Prostate gland (tissue), 2 donors: ENCODE measurements at regions not wholly inside any gene's neighbourhood (a gene's known extent, or its start where the extent isn't known, plus 50 kb on each side); places are given as distances from the start of the nearest gene placed in this dataset.

Experiments
- DNase-seq: peaks from one replicate; pipeline ENCODE4 v3.0.0-alpha.2; 2019; ENCODE audit warnings: low spot score
- H3K27ac ChIP-seq, 2 donors: fragments of 200-600 bp; sonication (generic); 2 replicates each; pipeline ENCODE4 v1.5.1; 2017 to 2019
- H3K27me3 ChIP-seq: fragments of 200-600 bp; sonication (generic); replicated peaks from 2 replicates; pipeline ENCODE4 v1.5.1; 2019; ENCODE audit not compliant: insufficient read depth
- H3K36me3 ChIP-seq, 2 donors: fragments of 200-600 bp; sonication (generic); 1 replicate in 1 of 2; 2 replicates in 1 of 2; pipeline versions ENCODE4 v1.5.1 to v1.8.1; 2017 to 2019
- H3K4me1 ChIP-seq: fragments of 200-600 bp; sonication (generic); replicated peaks from 2 replicates; pipeline ENCODE4 v1.5.1; 2019
- H3K4me3 ChIP-seq, 2 donors: fragments of 200-600 bp; sonication (generic); 2 replicates each; pipeline ENCODE4 v1.5.1; 2017 to 2019
- H3K9me3 ChIP-seq: fragments of 200-600 bp; sonication (generic); 2 replicates; pipeline ENCODE4 v1.5.1; 2017
- CTCF ChIP-seq, 4 experiments: fragments of 200-600 bp in 2 of 4; fragments of 450-650 bp in 2 of 4; sonication (generic) in 2 of 4; IDR thresholded peaks; 1 replicate in 3 of 4; 2 replicates in 1 of 4; pipeline ENCODE4 v1.5.1; 2016 to 2019; ENCODE audit warnings: antibody characterized with exemption in 4 of 4, mild to moderate bottlenecking in 2 of 4, moderate library complexity in 2 of 4
- POLR2A ChIP-seq: fragments of 450-650 bp; IDR thresholded peaks from one replicate; pipeline ENCODE4 v1.6.1; 2016; ENCODE audit warnings: antibody characterized with exemption, mild to moderate bottlenecking
- POLR2AphosphoS5 ChIP-seq: sonication (generic); formaldehyde crosslinking; IDR thresholded peaks from one replicate; pipeline ENCODE4 v1.6.1; 2017; ENCODE audit warnings: antibody characterized with exemption
- WGBS: methylation state at CpG from one replicate; pipeline ENCODE4 v1.1.5; 2018; 5-methylcytosine and 5-hydroxymethylcytosine counted together
- intact Hi-C: fragments of 100-400 bp; cut with DNase I; formaldehyde crosslinking; loops from one replicate; pipeline ENCODE4 v1.14.2; 2022

GRCh38 chr13:22696433-22696832 lies 484.3 kb upstream of the SGCG start:
- Histone ChIP-seq H3K27ac (no peak overlapping the region), H3K9me3 (no peaks in the 10 kb centered on the region), H3K4me3 (no peak overlapping the region), H3K36me3 (no peaks in the 10 kb centered on the region), H3K4me1 (no peaks in the 10 kb centered on the region), H3K27me3 (no peaks in the 10 kb centered on the region)
- intact Hi-C loops = no loop called here
- no peak for DNase-seq
- TF ChIP-seq CTCF (IDR thresholded peaks at IDR 0.05) (no peak), POLR2A (no peak), POLR2AphosphoS5 (no peak)
- 82% methylated on average over 41 of the region's 41 CpGs for WGBS

- H3K27me3 ChIP-seq = no peaks in the 10 kb centered on the region
- no peaks in the 10 kb centered on the region for H3K9me3 ChIP-seq
- intact Hi-C loops = no loop called here
- no peak for DNase-seq
- H3K4me1 ChIP-seq = no peaks in the 10 kb centered on the region
- WGBS = 75% methylated on average over 2 of the region's 2 CpGs
- no peak overlapping the region for H3K27ac ChIP-seq
- H3K36me3 ChIP-seq = no peaks in the 10 kb centered on the region
- H3K4me3 ChIP-seq = no peak overlapping the region
- TF ChIP-seq POLR2AphosphoS5 = no peak
- no peak for TF ChIP-seq POLR2A
- no peak for TF ChIP-seq CTCF (IDR thresholded peaks at IDR 0.05)
Observed at GRCh38 chr13:22698467-22698866, 482.3 kb upstream of the SGCG start.

GRCh38 chr13:22700246-22700887 lies 480.4 kb upstream of the SGCG start:
- no peaks in the 10 kb centered on the region for H3K9me3 ChIP-seq
- intact Hi-C loops = no loop called here
- no peaks in the 10 kb centered on the region for H3K36me3 ChIP-seq
- 35% methylated on average over 6 of the region's 6 CpGs for WGBS
- H3K27ac ChIP-seq = no peak overlapping the region
- no peak for DNase-seq
- no peak overlapping the region for H3K4me3 ChIP-seq
- H3K27me3 ChIP-seq = no peaks in the 10 kb centered on the region
- TF ChIP-seq CTCF (IDR thresholded peaks at IDR 0.05) = no peak
- TF ChIP-seq POLR2A = no peak
- no peak for TF ChIP-seq POLR2AphosphoS5
- no peaks in the 10 kb centered on the region for H3K4me1 ChIP-seq

- Histone ChIP-seq H3K27me3 (no peaks in the 10 kb centered on the region), H3K4me1 (no peaks in the 10 kb centered on the region), H3K36me3 (no peaks in the 10 kb centered on the region), H3K4me3 (no peak overlapping the region), H3K27ac (no peak overlapping the region), H3K9me3 (no peaks in the 10 kb centered on the region)
- TF ChIP-seq CTCF (IDR thresholded peaks at IDR 0.05) = no peak
- no peak for TF ChIP-seq POLR2AphosphoS5
- no peak for TF ChIP-seq POLR2A
- DNase-seq = no peak
- intact Hi-C loops = no loop called here
- 36% methylated on average over 9 of the region's 9 CpGs for WGBS
Observed at GRCh38 chr13:22703601-22704209, 477.1 kb upstream of the SGCG start.

GRCh38 chr13:22707946-22708345 lies 472.8 kb upstream of the SGCG start:
- Histone ChIP-seq H3K36me3 (no peaks in the 10 kb centered on the region), H3K4me1 (no peaks in the 10 kb centered on the region), H3K27me3 (no peaks in the 10 kb centered on the region), H3K4me3 (no peak overlapping the region), H3K27ac (no peak overlapping the region), H3K9me3 (no peaks in the 10 kb centered on the region)
- WGBS = 97% methylated on average over 5 of the region's 5 CpGs
- no peak for DNase-seq
- intact Hi-C loops = no loop called here
- TF ChIP-seq POLR2AphosphoS5 (no peak), CTCF (IDR thresholded peaks at IDR 0.05) (no peak), POLR2A (no peak)
